Adrenal gland (tissue), 9 donors: ENCODE measurements at regions not wholly inside any gene's neighbourhood (a gene's known extent, or its start where the extent isn't known, plus 50 kb on each side); places are given as distances from the start of the nearest gene placed in this dataset.

Source experiments
- DNase-seq, 7 donors: peaks; one replicate each; pipeline ENCODE4 v3.0.0-alpha.2; 2019 to 2020
- H3K27ac ChIP-seq, 5 donors: fragments of 200-600 bp; sonication (generic) in 4 of 5; 1 replicate in 3 of 5; 2 replicates in 2 of 5; pipeline versions ENCODE4 v1.5.1 to v1.8.0; 2016 to 2020; ENCODE audit warnings: mild to moderate bottlenecking in 1 of 5
- H3K27me3 ChIP-seq: fragments of 200-600 bp; 2 replicates; pipeline ENCODE4 v1.8.0; 2021
- H3K36me3 ChIP-seq, 2 donors: fragments of 200-600 bp; replicated peaks in 1 of 2; 1 replicate in 1 of 2; 2 replicates in 1 of 2; pipeline versions ENCODE4 v1.5.1 to v1.8.0; 2018 to 2022
- H3K4me1 ChIP-seq, 2 donors: fragments of 200-600 bp; replicated peaks in 1 of 2; 1 replicate in 1 of 2; 2 replicates in 1 of 2; pipeline versions ENCODE4 v1.5.1 to v1.8.0; 2018 to 2021
- H3K4me3 ChIP-seq, 4 donors: fragments of 200-600 bp; sonication (generic) in 3 of 4; one replicate each; pipeline ENCODE4 v1.5.1; 2016 to 2018
- H3K9me3 ChIP-seq, 3 donors: fragments of 200-600 bp; sonication (generic) in 1 of 3; replicated peaks in 1 of 3; 1 replicate in 2 of 3; 2 replicates in 1 of 3; pipeline versions ENCODE4 v1.5.1 to v1.8.0; 2016 to 2021
- POLR2A ChIP-seq, 2 donors: fragments of 450-650 bp; IDR thresholded peaks; one replicate each; pipeline ENCODE4 v1.6.1; 2017; ENCODE audit warnings: antibody characterized with exemption in 2 of 2, mild to moderate bottlenecking in 2 of 2, moderate library complexity in 1 of 2
- WGBS, 4 donors: extraction: QIAGEN DNeasy Blood & Tissue Kit in 2 of 4; methylation state at CpG; one replicate each; pipeline versions ENCODE4 v1.1.5 to v1.1.7; 2013 to 2017; 5-methylcytosine and 5-hydroxymethylcytosine counted together
- intact Hi-C, 2 donors: fragments of 100-400 bp; cut with DNase I; formaldehyde crosslinking; loops; one replicate each; pipeline versions ENCODE4 v1.14.1 to v1.15.0; 2022 to 2023
- TF ChIP-seq, protein P1 (sequence below), 6 experiments: fragments of 450-650 bp in 4 of 6; fragments of 200-600 bp in 2 of 6; sonication (generic) in 1 of 6; IDR thresholded peaks; 1 replicate in 5 of 6; 2 replicates in 1 of 6; pipeline versions ENCODE4 v1.5.1 to v1.8.0; 2016 to 2021; ENCODE audit warnings: antibody characterized with exemption in 6 of 6, mild to moderate bottlenecking in 2 of 6, moderate library complexity in 1 of 6
- donor health status: healthy with polysubstance abuse.
- donor health status: Bipolar disorder and iron deficiency.
- donor health status: DM: yes; HTN: yes; CAD: no.
- donor health status: DM: no; HTN: no; CAD: no.
- donor health status: DM: no; HTN: no; CAD: no.

DNA sequence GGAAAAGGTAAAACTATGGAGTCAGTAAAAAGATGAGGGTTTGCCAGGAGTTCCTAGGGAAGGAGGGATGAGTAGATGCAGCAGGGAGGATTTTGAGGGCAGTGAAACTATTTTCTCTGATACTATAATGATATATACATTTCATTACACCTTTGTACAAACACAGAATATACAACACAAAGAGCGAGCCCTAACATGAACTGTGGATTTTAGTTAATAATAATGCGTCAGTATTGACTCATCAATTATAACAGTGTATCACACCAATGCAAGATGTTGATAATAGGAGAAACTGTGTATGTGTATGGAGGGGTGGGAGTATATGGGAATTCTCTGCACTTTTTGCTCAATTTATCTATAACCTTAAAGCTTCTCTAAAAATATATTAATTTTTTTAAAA is 404.3 kb upstream of the NOVA1 start:
- H3K4me3 ChIP-seq: no peak overlapping the region
- no peak overlapping the region for H3K27ac ChIP-seq
- H3K27me3 ChIP-seq: no peaks in the 10 kb centered on the region
- H3K9me3 ChIP-seq: no peaks in the 10 kb centered on the region
- no peaks in the 10 kb centered on the region for H3K4me1 ChIP-seq
- WGBS, 4 donors: 79 to 90% (median 84%) methylated on average over 2 of the region's 2 CpGs
- DNase-seq: no peak
- TF ChIP-seq, protein P1, sequence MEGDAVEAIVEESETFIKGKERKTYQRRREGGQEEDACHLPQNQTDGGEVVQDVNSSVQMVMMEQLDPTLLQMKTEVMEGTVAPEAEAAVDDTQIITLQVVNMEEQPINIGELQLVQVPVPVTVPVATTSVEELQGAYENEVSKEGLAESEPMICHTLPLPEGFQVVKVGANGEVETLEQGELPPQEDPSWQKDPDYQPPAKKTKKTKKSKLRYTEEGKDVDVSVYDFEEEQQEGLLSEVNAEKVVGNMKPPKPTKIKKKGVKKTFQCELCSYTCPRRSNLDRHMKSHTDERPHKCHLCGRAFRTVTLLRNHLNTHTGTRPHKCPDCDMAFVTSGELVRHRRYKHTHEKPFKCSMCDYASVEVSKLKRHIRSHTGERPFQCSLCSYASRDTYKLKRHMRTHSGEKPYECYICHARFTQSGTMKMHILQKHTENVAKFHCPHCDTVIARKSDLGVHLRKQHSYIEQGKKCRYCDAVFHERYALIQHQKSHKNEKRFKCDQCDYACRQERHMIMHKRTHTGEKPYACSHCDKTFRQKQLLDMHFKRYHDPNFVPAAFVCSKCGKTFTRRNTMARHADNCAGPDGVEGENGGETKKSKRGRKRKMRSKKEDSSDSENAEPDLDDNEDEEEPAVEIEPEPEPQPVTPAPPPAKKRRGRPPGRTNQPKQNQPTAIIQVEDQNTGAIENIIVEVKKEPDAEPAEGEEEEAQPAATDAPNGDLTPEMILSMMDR (IDR thresholded peaks at IDR 0.05): no peak
- no peak for TF ChIP-seq POLR2A (IDR thresholded peaks at IDR 0.05)
- H3K36me3 ChIP-seq: no peaks in the 10 kb centered on the region
- intact Hi-C loops: no loop called here

DNA sequence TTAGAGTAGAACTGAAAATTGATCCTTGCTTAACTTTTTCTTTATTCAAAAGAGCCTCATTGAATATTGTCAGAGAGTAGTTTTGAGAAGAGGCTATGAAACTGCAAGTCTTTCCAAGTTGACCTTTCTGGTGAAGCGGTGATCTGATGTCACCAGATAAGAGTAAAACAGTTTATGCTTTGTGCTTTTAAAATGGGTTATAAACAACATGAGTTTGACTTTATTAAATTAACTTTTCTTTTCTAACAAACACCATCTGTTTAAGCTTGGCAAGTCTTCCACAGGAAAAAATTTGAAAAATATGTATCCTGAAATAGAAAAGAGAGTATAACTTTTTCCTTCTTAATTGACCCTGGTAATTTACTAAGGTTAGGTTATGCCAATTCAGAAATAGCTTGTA is 408.7 kb upstream of the NOVA1 start:
- no peak for DNase-seq
- intact Hi-C loops: no loop called here
- Histone ChIP-seq H3K27ac (no peak overlapping the region), H3K4me1 (no peaks in the 10 kb centered on the region), H3K9me3 (no peaks in the 10 kb centered on the region), H3K27me3 (no peaks in the 10 kb centered on the region), H3K4me3 (no peak overlapping the region), H3K36me3 (no peaks in the 10 kb centered on the region)
- TF ChIP-seq, protein P1 (IDR thresholded peaks at IDR 0.05): no peak
- TF ChIP-seq POLR2A (IDR thresholded peaks at IDR 0.05): no peak
- 61 to 85% (median 65%) methylated on average over 1 of the region's 1 CpG for WGBS, 4 donors

DNA sequence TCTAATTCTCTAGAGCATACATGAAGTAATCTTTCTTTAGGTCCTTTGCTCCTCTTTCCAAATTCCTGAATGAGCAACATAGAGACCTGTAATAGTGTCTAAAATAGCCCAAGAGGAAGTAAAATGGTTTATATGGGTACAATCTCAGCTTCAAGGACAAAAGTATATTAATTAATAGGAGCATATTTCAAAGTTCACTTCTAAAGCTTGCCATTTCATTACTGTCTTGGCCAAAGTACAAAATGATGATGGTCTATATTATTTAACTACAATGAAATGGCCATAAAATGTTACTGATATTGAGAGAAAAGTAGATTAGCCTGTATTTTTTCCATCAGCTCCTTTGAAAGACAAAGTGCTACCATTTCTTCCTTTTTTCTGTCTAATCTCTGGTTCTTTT is 410.4 kb upstream of the NOVA1 start:
- Histone ChIP-seq H3K27me3 (no peaks in the 10 kb centered on the region), H3K4me1 (no peaks in the 10 kb centered on the region), H3K36me3 (no peaks in the 10 kb centered on the region), H3K4me3 (no peak overlapping the region), H3K9me3 (no peaks in the 10 kb centered on the region), H3K27ac (no peak overlapping the region)
- intact Hi-C loops: no loop called here
- TF ChIP-seq, protein P1 (IDR thresholded peaks at IDR 0.05): no peak
- no peak for TF ChIP-seq POLR2A (IDR thresholded peaks at IDR 0.05)
- no peak for DNase-seq

DNA sequence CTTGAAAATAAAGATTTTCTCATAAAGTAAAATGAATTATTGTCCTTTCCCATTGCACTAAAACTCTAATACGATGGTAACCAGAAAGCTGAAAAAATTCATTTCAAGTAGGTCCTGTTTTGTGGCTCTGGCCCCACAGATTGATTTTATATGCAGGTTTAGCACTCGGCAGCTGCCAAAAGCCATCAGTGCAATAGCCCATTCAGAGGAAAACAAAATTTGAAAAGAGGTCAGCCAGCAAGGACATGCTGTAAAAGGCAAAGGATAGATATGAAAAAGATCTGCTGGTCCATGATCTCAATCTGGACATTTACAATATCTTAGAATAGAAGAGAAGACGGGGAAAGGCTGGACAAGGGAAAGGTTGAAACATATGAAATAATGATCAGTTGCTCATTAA is 414.8 kb upstream of the NOVA1 start:
- TF ChIP-seq, protein P1 (IDR thresholded peaks at IDR 0.05): no peak
- no peak for TF ChIP-seq POLR2A (IDR thresholded peaks at IDR 0.05)
- WGBS, 4 donors: 64 to 75% (median 72%) methylated on average over 3 of the region's 3 CpGs
- Histone ChIP-seq H3K27ac (no peak overlapping the region), H3K27me3 (no peaks in the 10 kb centered on the region), H3K4me1 (no peaks in the 10 kb centered on the region), H3K9me3 (no peaks in the 10 kb centered on the region), H3K4me3 (no peak overlapping the region), H3K36me3 (no peaks in the 10 kb centered on the region)
- intact Hi-C loops: no loop called here
- no peak for DNase-seq
